Adrenal gland (tissue), 5 donors: ENCODE measurements at regions not wholly inside any gene's neighbourhood (a gene's known extent, or its start where the extent isn't known, plus 50 kb on each side); places are given as distances from the start of the nearest gene placed in this dataset.

ENCODE experiments used
- POLR2A ChIP-seq, 2 donors: fragments of 450-650 bp; IDR thresholded peaks; one replicate each; pipeline ENCODE4 v1.6.1; 2017; ENCODE audit warnings: antibody characterized with exemption in 2 of 2, mild to moderate bottlenecking in 2 of 2, moderate library complexity in 1 of 2
- TF ChIP-seq, protein P1 (sequence below), 6 experiments: fragments of 450-650 bp in 4 of 6; fragments of 200-600 bp in 2 of 6; sonication (generic) in 1 of 6; IDR thresholded peaks; 1 replicate in 5 of 6; 2 replicates in 1 of 6; pipeline versions ENCODE4 v1.5.1 to v1.8.0; 2016 to 2021; ENCODE audit warnings: antibody characterized with exemption in 6 of 6, mild to moderate bottlenecking in 2 of 6, moderate library complexity in 1 of 6
- donor health status: DM: no; HTN: no; CAD: no.

DNA sequence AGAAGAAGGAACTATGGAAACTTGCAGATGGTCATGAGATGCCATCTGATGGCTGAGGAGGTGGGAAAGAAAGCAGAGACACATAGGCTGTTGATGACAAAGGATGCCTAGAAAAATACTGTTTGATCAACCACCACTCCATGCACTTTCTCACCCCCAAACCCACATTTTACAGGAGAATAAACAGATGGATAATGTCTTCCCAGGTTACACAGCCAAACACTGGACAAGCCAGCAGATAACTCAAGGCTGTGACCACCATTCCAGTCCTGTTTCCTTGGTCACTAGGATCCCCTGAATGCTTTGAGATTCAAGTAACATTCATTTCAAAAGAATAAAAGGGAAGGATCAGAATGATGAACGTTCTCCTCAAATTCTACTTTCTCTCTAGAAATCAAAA lies 733.0 kb upstream of the SOX11 start:
- TF ChIP-seq, protein P1, sequence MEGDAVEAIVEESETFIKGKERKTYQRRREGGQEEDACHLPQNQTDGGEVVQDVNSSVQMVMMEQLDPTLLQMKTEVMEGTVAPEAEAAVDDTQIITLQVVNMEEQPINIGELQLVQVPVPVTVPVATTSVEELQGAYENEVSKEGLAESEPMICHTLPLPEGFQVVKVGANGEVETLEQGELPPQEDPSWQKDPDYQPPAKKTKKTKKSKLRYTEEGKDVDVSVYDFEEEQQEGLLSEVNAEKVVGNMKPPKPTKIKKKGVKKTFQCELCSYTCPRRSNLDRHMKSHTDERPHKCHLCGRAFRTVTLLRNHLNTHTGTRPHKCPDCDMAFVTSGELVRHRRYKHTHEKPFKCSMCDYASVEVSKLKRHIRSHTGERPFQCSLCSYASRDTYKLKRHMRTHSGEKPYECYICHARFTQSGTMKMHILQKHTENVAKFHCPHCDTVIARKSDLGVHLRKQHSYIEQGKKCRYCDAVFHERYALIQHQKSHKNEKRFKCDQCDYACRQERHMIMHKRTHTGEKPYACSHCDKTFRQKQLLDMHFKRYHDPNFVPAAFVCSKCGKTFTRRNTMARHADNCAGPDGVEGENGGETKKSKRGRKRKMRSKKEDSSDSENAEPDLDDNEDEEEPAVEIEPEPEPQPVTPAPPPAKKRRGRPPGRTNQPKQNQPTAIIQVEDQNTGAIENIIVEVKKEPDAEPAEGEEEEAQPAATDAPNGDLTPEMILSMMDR (IDR thresholded peaks at IDR 0.05): no peak
- TF ChIP-seq POLR2A (IDR thresholded peaks at IDR 0.05): no peak
